ENCODE measurements at regions not wholly inside any gene's neighbourhood (a gene's known extent, or its start where the extent isn't known, plus 50 kb on each side); places are given as distances from the start of the nearest gene placed in this dataset.

GRCh38 chr9:108709997-108710396 is 145.8 kb downstream of the ACTL7B start:
- no peak for DNase-seq

DNA sequence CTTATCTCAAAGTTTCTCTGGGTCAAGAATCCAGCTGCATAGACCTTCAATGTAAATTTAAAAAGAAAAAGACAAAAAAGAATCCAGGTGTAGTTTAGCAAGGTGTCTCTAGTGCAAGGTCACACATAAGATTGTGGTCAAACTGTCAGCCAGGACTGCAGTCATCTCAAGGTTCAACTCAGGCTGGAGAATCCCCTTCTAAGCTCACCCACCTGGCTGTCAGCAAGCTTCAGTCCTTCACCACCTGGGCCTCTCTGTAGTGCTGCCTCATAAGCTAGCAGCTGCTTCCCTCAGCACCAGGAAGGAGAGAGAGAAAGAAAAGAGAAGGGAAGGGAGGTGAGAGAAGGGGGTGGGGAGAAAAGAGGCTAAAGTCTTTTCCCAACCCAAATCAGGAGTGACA is 146.7 kb downstream of the ACTL7B start:
- no peak for DNase-seq

DNA sequence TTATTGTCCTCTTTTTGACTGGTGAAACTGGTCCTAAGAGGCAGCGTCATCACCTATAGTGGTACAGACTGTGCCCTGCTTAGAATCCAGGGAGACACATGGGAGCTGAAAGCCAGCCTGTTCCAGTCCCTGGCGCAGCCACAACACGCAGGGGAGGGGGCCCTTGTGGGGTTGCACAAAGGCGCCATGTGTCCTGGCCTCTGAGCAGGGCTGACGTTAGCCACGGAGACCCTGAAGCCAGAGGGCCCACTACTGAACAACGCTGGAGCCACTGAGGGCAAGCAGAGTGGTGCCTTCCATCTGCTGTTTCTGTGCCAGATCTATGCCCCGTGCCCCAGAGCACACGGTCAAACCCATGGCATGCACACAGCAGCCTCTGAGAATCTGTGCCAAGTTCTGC is 147.3 kb downstream of the ACTL7B start:
- no peak for DNase-seq

GRCh38 chr9:108707120-108707519 is 148.7 kb downstream of the ACTL7B start:
- DNase-seq, result no peak

GRCh38 chr9:108704156-108704852 is 151.5 kb downstream of the ACTL7B start:
- DNase-seq, result no peak

DNA sequence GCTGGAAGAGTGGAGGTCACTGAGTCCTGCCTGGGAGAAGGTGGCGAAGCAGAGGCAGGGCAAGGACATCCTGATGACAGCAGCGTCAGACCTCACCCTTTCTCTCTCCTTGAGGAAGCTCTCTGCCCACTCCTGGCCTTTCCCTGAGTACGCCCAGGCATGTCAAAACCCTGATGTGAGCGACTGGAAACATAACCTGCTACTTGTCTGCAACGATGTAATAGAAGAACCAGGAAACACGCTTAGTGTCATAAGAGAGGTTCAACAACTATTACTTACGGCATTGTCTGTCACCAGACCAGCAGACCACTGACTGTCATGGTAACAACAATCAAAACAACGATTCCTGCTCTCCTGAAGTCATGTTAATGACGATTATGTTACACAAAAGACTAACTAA is 152.4 kb downstream of the ACTL7B start:
- DNase-seq, result no peak

- DNase-seq, result no peak
These were observed 153.1 kb downstream of the ACTL7B start for GRCh38 chr9:108702681-108703080.

DNA sequence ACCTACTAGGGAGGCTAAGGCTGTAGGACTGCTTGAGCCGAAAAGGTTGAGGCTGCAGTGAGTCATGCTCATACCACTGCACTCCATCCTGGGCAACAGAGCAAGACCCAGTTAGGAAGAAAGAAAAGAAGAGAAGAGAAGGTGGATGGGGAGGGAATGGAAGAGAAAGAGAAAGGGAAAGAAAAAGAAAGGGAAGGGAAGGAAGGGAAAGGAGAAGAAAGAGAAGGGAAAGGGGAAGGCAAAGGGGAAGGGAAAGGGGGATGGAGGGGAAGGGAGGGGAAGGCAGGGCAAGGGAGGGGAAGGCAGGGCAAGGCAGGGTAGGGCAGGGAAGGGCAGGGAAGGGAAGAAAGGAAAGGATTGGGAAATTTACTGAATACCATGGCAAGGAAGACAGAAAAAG is 157.0 kb downstream of the ACTL7B start:
- no peak for DNase-seq

- no peak for DNase-seq
These were observed 157.6 kb downstream of the ACTL7B start for GRCh38 chr9:108698231-108698630.

DNA sequence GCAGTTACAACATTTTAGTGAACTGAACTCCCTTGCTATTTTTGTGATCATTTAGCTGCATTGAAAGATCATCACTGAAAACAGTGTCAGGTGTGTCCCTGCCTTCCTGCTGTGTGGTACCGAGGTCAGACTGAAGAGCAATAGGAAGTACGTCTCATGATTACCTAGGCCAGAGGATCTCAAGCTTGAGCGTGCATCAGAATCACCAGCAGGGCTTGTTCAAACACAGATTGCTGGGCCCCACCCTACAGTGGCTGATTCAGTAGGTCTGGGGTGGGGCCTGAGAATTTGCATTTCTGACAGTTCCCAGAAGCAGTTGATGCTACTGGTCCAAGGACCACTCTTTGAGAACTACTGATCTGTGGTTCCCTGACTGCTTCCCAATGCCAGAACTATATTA is 159.6 kb downstream of the ACTL7B start:
- DNase-seq, result no peak

DNA sequence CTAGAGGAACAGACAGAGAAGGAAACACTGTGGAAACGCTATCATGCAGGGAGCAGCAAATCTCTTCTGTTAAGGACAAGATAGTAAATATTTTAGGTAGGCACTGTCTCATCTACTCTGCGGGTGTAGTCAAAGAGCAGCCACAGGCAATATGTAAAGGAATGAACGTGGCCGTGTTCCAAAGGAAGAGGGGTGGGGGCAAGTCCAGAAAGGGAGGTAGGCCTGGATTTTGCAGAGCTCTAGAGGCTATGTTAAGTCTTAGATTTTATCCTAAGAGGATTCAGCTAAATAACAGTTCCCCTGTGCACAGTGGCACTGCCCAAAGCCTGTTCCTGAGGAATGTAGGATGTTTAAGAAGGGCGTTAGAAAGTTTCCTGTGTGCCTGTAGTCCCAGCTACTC is 161.6 kb downstream of the ACTL7B start:
- DNase-seq, result no peak

GRCh38 chr9:108691614-108692013 is 164.2 kb downstream of the ACTL7B start:
- no peak for DNase-seq

DNA sequence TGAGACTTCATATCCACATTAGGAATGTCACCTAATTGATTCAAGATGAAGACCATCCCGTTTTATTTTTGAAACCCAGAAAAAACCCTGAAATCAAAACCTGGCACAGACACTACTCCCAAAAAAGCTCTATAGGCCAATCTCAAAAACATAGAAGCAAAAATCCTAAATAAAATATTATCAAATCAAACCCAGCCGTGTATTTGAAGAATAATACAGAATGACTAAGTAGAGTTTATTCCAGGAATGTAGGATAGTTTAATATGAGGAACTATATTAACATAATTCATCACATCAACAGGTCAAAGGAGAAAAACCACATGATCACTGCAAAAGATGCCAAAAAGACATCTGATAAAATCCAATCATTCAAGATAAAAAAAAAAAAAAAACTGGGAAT is 167.1 kb downstream of the ACTL7B start:
- DNase-seq, result no peak

- no peak for DNase-seq
These were observed 167.7 kb downstream of the ACTL7B start for GRCh38 chr9:108688051-108688450.

GRCh38 chr9:108687006-108687987 is 168.5 kb downstream of the ACTL7B start:
- DNase-seq, result no peak

- no peak for DNase-seq
These were observed 171.3 kb downstream of the ACTL7B start for GRCh38 chr9:108684288-108685025.

DNA sequence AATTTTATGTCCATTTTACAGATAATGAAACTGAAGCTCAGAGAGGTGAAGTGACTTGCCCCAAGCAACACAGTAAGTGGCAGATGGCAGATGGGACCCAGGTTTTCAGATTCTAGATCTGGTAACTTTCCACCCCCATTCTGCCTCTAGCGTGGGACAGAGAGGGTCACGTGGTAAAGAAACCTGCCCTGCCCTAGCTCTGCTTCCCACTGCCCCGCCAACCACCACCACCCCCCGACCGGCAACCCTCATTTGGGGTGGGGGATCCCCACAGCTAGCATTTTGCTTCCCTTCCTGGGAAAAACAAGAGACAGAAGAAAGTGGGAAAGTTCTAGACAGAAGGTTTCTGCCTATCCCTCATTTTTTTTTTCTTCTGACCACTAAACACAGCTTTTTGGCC is 172.5 kb downstream of the ACTL7B start:
- no peak for DNase-seq

DNA sequence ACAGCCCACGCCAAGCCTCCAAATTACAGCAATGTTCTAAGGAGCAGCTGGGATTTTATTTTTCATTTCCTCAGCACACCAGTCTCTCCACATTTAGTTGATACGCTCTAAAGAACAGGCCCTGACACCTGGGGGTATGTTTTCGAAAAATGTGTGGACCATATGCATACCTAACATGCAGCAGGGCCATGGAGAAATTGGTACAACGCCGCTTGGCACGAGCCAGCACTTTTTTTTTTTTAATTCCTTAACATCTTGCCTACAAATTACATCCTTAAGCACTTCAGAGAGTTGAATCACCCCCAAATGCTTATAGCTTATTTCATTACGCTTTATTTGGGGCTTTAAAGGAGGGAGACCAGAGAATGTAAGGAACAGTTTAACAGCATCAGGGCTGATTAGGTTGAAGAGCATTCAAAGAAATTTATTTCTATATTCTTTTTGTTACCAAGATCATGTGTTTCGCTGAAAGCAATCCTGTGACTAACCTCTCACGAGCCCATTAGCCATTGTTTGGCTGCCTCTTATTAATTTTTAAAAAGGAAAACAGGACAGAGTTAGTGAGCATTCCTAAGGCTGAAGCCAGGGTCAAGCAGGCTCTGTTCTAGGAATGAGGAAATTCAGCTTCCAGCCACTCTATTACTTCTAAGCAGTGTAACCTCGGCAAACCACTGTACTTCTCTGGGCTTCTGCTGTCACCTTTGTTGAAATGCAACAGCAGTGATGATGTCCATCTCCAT is 173.8 kb downstream of the ACTL7B start:
- DNase-seq, result no peak

- no peak for DNase-seq
These were observed 174.8 kb downstream of the ACTL7B start for GRCh38 chr9:108680946-108681345.

DNA sequence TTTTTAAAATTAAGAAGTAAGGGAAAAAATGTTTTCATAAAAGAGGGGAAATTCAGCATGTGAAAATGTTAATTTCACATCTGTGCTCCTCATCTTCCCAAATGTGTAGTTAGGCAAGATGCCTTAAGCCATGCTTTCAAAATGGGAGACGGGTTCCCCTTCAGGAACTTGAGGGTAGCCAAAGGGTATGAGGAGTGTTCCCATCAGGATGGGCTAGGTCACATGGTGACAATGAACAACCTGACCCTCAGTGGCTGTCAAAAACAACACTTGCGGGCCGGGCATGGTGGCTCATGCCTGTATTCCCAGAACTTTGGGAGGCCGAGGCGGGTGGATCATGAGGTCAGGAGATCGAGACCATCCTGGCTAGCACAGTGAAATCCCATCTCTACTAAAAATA is 178.0 kb downstream of the ACTL7B start:
- no peak for DNase-seq

DNA sequence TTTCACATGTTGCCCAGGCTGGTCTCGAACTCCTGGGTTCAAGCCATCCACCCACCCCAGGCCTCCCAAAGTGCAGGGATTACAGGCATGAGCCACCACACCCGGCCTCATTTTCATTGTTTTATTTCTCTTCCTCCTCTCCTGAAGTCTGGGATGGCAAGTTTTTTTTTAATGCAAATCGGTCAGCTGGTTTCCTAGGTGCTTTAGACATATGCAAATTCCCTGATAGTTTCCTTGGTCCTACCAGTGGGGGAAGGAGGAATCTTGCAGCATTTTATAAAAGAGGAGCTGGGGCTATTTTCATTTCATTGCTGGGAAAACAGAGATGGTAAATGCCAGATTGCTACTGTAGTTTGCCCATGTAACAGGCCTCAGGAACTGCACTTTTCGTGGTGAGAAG is 179.4 kb downstream of the ACTL7B start:
- DNase-seq, result no peak

DNA sequence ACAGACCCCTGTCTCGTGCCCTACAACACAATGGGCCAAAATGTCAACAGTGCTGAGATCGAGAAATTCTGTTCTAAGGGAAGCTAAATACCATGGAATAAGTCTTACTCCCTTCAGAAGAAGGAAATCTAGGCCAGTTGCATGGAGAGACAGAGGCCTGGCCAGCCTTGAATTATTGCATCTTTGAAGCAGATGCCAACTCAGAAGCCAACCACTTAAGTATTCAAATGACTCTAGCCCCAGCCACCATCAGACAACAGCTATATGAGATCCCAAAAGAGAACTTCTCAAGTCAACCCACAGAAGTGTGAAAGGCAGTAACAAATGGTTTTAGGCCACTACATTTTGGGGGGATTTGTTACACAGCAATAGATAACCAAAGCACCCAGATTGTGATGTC is 180.1 kb downstream of the ACTL7B start:
- DNase-seq, result no peak

Data from CD4-positive, alpha-beta T cell treated with Interleukin-4 for 4 hours (primary cell).